Left ventricle myocardium superior (tissue), 1 donor: ENCODE measurements at regions not wholly inside any gene's neighbourhood (a gene's known extent, or its start where the extent isn't known, plus 50 kb on each side); places are given as distances from the start of the nearest gene placed in this dataset.

Source experiments
- ATAC-seq: fragments of 200-7000 bp; cut with Tn5 transposase; one replicate; pipeline ENCODE4 v1.9.1; 2020; ENCODE audit warnings: mild to moderate bottlenecking, moderate library complexity
- DNase-seq: peaks from one replicate; pipeline ENCODE4 v3.0.0-alpha.2; 2020
- intact Hi-C: fragments of 100-400 bp; cut with micrococcal nuclease; formaldehyde crosslinking; loops from one replicate; pipeline ENCODE4 v1.11.0; 2022
- donor health status: DM: no; HTN: yes; CAD: no; lungs with severe emphysema.

- intact Hi-C loops = no loop called here
- ATAC-seq (no peak), DNase-seq (no peak)
These were observed 128.9 kb downstream of the CCT6B start for GRCh38 chr17:34832376-34832775.

- intact Hi-C loops = no loop called here
- ATAC-seq (no peak), DNase-seq (no peak)
These were observed 134.3 kb downstream of the CCT6B start for GRCh38 chr17:34827008-34827407.

DNA sequence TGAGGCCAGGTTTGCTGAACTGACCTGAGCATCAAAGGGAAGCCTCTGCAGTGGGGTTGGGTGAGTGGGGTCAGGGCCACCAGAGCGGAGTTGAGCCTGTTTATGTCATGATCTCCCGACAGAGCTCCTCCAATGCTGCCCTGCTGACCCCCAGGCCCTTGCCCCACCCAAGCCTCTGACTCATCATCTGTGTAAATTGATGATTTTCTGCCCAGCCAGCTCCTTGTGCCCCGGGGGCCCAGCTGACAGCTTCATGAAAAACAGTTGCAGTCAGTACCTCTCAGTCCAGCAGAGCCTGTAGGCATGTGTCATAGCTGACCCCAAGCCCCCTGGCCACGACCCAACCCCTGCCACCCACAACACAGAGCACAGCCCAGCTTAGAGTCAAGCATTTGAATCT is 134.9 kb downstream of the CCT6B start:
- intact Hi-C loops = no loop called here
- no peak for DNase-seq
- no peak for ATAC-seq

- no peak for ATAC-seq
- intact Hi-C loops = no loop called here
- no peak for DNase-seq
These were observed 135.4 kb downstream of the CCT6B start for GRCh38 chr17:34825884-34826283.

DNA sequence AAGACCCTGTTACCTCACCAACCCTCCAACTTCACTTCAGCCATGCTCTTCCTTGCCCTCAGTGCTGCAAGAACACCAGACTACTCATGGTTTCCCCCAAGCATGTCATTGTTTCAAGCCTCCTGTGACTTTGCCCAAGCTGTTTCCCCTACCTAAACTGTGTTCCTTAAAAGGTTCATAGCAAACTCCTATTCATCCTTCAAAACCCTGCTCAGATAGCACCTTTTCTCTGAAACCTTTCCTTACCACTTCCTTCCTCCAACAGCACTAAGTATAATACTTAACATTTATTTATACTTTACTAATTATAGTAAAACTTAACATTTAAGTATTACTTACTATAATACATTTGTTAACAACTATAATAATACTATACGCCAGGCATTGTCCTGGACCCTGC is 136.2 kb downstream of the CCT6B start:
- intact Hi-C loops = no loop called here
- no peak for ATAC-seq

GRCh38 chr17:34823023-34823422 is 138.2 kb downstream of the CCT6B start:
- DNase-seq = no peak
- intact Hi-C loops = no loop called here
- ATAC-seq = no peak

More for the DNA sequence above, 136.2 kb downstream of the CCT6B start:
- DNase-seq = no peak

- intact Hi-C loops = no loop called here
- no peak for ATAC-seq
- no peak for DNase-seq
These were observed 139.1 kb downstream of the CCT6B start for GRCh38 chr17:34822007-34822739.

DNA sequence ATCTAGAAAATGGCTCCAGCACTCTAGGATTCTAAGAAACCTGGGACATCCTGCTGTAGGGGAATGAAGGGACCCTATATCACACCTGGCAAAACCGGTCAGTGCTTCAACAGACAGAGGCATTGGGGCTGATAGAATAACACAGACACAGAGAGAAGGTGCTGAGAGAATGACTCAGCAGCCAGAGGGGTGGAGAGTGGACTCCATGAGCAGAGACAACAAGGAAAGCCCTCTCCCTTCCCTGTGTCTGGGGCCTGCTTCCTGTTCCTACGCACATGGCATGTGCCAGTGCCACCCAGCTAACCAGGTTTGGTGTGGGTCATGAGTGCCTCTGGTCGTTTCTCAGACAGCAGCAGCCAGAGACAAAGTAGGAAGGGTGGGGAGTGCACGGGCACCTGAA is 140.3 kb downstream of the CCT6B start:
- no peak for DNase-seq
- no peak for ATAC-seq
- intact Hi-C loops = no loop called here

DNA sequence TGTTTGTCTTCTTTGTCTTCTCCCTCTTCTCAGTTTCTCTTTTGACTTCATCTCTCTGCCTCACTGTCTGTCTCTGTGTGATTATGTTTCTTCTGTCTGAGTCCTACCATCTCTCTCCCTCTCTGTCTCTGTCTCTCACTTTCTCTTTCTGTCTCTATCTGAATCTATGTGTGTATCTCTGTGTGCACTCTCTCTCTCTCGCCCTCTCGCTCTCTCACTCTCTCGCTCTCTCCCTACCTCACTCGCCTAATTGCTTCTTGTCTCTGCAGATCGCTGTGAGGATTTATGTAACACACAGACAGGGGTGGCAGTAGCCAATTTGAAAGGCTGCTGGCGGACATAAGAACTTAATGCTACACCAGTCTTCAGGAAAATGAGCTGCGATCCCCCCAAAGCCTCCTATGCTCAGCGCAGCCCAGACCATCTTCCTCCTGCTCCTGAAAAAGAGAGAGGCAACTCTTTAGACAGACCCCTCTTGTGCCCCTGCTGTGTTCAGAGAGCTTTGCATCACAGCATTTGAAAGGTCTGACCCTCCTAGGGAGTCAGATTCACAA is 140.9 kb downstream of the CCT6B start:
- ATAC-seq (no peak), DNase-seq (no peak)
- intact Hi-C loops = no loop called here

- no peak for ATAC-seq
- intact Hi-C loops = no loop called here
- no peak for DNase-seq
These were observed 143.8 kb downstream of the CCT6B start for GRCh38 chr17:34817252-34818035.

DNA sequence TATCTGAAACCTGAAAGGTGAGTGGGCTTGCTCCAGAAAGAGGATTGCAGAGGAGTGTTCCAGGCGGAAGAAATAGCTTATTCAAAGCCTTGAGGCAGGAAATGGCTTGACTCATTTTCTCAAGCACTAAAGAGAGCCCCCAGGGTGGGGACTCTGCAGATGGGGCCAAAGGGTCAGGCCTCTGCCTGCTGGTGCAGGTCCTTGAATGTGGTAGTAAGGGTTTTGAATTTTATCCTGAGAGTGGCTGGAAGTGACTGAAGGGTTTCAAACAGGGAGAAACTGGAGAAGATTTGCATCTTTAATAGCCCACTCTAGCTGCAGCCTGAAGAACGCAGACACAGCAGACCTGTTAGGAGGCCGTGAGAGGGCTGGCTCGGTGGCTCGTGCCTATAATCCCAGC is 144.4 kb downstream of the CCT6B start:
- no peak for DNase-seq
- intact Hi-C loops = no loop called here

DNA sequence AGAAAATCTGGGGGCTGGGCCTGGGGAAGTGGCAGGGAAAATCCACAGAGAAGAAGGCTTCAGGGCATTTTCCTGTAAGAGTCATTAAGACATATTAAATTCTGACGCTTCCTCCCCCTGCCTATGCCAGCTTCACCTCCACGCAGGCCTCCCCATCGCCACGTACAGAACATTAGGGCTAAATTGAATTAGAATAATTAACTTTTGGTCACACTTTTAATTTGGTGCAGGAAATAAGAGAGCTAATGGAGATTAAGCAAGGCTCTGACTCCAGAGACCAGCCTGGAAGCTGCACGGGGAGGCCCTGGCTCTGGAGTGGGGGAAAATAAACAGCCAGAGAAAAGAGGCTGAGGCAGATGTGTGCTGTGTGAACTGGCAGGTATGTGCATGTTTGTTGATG is 148.0 kb downstream of the CCT6B start:
- ATAC-seq (no peak), DNase-seq (no peak)
- intact Hi-C loops = no loop called here

More for the DNA sequence above, 144.4 kb downstream of the CCT6B start:
- no peak for ATAC-seq

DNA sequence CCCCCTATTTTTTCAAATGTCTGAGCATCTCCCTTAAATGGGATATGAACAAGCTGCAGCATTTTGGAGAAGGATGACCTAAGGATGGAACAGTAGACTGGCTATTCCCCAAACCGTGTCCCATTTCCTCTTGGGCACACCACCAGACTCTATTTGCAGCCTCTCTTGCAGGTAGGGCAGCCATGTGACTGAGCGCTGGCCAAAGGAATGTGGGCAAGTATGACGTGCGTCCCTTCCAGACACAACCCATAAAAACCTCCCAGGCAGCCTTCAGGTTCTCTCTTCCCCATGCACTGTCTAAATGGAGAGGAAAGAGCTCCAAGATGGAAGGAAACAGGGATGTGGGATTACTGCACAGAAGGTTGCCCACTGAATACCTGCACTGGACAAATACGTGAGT is 149.7 kb downstream of the CCT6B start:
- DNase-seq (no peak), ATAC-seq (no peak)
- intact Hi-C loops = no loop called here

GRCh38 chr17:34800661-34801060 is 160.6 kb downstream of the CCT6B start:
- intact Hi-C loops = no loop called here

DNA sequence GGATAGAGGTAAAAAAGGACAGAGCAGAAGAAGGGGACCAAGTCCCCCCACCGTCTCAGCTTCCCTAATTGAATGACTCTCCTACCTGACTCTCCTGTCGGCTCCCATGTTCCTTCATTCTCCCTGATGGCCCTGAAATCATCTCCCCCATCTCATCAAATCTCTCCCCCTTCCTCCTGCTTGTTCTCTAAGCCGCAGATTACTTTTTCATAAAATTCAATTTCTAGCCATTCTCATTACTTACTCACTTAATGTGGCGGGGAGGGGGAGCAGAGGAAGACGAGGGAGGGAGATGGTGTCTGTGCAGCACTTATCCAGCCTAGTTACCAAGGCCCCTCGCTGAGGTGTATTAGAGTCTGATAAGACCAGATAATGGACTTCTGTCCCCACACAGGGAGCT is 161.5 kb downstream of the CCT6B start:
- ATAC-seq = no peak
- intact Hi-C loops = no loop called here
- DNase-seq = no peak

More at GRCh38 chr17:34800661-34801060, 160.6 kb downstream of the CCT6B start:
- no peak for DNase-seq
- no peak for ATAC-seq

GRCh38 chr17:34798581-34798980 is 162.7 kb downstream of the CCT6B start:
- ATAC-seq = no peak
- no peak for DNase-seq
- intact Hi-C loops = no loop called here

DNA sequence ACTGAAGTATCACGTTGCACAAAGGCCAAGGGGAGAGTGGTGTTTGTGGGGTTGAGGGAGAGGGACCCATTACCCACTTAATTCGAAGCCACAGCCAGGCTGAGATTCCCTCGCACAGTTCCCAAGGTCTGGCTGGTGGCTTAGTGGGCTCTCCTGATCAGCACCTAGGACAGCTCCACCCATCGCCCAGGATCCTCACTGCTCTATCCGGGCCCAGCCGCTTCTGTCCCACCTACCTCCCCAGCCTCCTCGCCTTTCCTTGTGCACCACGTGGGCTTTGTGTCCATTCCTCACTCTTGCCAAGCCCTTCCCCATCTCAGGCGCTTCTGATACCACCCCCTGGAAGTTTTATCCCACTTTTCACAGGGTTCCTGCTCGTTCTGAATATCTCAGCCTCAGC is 163.5 kb downstream of the CCT6B start:
- intact Hi-C loops = no loop called here
- ATAC-seq (peak; percentile 56), DNase-seq (peak; percentile 35)

DNA sequence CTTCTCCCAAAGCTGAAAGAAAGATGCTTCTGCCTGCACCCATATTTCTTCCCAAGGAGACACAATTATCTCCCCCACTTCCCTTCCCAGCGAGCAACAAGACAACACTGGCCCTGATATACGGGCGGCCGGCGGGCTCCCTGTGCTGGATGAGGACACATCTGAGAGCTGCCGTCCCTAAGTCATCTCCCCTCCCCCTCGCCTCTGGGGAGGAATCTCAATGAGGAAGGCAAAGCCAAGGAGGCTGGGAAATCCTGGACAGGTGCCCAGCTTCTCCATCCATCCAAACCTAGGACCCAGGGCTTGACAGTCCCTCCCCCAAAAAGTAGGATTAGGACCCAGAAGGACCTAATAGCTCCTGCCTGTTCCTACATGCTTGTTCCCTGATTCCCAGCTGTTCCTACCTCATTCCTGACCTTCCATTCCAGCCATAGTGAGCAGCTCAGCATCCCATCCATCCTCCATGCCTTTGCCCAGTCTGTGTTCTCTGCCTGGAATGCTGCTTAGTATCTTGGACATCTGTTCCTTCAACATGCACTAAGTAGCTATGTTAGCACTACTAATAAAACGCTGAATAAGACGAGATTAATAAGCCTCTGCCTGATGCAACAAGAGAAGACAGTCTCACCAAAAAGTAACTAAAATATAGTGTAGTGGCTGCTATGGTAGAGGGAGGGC is 167.9 kb downstream of the CCT6B start:
- intact Hi-C loops = no loop called here
- no peak for ATAC-seq
- DNase-seq = no peak

- no peak for ATAC-seq
- intact Hi-C loops = no loop called here
- no peak for DNase-seq
These were observed 172.6 kb downstream of the CCT6B start for GRCh38 chr17:34788696-34789095.

DNA sequence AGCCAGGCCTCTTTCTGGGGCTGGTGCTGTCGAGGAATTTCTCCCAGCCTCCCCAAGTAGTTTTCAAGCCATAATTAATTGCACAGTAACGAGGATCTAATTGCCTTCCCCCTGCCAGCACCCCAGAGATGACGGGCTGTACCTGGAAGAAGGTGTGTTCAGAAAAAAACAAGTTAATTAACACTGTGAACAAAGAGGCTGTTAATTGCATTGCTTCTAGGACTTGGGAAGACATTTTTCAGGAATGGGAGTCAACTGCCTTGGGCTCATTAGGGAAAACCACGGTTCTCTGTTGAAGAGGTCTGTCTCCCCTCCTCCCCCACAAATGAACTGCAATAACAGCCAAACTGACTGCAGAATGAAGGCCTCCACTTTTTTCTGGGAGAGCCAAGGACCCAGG is 176.7 kb downstream of the CCT6B start:
- DNase-seq (no peak), ATAC-seq (no peak)
- intact Hi-C loops = no loop called here
